Brain pericyte (primary cell): ENCODE measurements at regions not wholly inside any gene's neighbourhood (a gene's known extent, or its start where the extent isn't known, plus 50 kb on each side); places are given as distances from the start of the nearest gene placed in this dataset.
A peak's percentile ranks its signal among the peaks of the same experiment; 100 is the strongest.

ENCODE experiments used
- DNase-seq: peaks from one replicate; pipeline ENCODE4 v3.0.0-alpha.2; 2012; ENCODE audit warnings: low read depth, low spot score

DNA sequence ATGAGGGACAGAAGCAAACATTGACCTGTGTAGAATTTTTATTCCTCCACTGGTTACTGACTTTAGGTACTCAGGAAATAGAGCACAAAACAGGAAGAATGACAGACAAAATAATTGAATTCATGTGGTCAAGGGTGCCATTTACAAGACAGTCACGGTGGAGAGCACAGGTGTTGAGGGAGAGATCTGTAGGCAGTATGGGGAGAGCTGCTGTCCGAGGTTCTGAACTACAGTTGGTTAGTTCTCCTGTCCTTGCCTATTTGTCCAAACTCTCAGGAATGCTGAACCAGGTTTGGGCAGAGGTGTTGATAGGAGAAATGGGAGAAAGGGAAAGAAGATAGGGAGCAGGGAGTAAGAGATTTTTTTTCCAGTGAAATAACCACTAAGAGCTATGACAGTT lies 178.5 kb upstream of the ZBTB20 start:
- DNase-seq = no peak

DNA sequence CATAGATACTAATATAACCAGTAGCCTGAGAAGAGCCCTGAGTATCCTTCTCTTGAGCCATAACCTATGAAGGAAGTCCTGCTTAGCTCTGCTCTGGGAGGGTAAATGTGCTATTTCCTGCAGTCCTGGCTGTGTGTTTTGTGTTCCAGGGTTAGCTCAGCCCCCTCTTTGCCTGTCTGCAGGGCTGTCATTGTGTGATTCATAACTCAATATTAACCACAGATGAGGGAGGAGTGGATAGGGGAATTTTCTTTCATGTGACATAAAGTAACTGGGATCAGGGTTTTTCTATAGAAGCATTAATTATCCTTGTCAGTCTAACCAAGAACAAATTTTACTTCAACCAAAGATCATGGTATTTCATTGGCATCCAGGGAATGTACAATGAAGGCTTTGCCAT lies 183.3 kb upstream of the ZBTB20 start:
- DNase-seq = no peak

DNA sequence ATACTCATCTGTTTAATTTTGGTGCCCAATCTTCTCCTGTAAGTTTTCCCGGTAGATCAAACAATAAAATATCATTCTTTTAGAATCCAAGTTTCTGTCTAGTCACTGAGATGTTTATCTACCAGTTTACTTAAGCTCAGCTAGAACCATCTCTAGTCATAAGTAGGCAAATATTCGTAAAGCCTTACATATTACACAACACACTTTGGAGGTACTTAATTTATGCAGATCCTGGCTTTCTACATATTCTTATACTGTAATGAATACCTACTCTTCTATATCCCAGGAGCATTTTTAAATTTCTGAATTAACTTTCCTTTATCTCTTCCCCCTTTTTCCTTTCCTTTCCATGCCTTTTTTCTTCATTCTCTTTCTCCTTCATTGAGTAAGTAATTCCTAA lies 185.9 kb upstream of the ZBTB20 start:
- DNase-seq = no peak

DNA sequence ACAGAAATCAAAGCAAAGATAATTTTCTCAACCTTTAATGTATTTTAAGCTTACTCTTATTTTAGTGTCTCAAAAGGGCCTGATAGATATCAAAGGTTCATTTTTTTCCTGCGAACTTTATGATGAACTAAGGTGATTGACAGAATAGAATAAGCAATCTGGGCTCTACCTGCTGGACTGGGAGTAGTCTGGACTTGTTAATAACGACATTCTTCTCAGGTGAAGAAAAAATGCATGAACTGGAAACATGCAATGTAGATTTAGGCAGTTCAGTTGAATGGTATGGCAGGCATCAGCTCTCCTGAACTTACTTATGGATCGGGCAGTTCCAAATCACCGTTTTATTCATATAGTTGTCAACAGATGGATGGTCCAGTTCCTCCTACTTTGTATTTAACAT lies 189.7 kb upstream of the ZBTB20 start:
- DNase-seq = no peak

DNA sequence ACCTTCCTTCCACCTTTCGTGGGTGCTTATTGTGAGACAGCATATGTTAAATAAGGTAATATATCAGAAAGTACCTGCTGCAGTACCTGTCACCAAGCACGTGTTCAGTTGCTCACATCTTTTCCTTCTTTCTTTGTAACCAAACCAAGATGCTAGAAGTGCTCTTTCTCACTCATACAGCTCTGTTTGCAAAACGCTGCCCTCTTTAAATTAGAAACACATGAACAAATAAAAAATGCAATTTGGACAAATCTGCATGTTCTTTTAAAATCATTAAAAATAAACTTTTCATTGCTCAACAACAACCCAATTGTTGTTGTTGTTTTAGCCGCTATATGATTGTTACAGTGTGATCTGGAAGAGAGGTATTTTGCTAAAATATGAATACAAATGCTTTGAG lies 193.5 kb upstream of the ZBTB20 start:
- DNase-seq = no peak

DNA sequence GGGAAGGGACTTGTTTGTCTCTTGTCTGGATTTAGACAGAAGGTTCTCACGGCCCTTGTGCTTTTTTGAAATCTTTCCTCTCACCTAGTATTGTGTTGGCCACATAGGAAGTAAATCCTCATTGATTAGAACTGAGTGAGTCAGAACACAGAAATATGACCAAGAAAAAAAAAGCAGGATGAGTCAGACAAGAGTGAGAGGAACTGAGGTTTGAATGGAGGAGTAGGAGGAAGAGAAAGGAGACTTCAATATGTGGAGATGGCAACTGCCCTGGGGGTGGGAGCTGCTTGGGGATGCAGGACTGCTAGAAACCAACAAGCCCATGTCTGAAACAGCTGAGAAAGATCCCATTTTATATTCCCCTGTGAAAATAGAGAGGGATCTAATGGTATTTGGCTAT lies 194.1 kb upstream of the ZBTB20 start:
- no peak for DNase-seq

DNA sequence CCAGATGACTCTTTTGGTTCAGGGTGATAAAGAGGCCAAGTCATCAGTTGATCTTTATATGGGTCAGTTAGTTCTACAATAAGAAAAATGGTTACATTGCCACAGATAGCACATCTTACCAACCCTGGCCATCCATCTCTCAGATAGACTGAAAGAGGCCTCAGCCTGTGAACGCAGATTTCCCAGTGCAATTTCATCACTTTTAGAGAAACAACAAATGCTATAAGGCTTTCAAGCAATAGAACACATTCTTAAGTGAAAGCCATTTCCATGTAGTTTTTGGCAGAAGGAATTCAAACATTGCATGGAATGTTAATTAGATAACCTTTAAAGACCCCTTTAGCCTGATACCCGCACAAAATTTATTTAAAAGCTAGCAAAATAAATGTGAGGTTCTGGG lies 200.6 kb upstream of the ZBTB20 start:
- no peak for DNase-seq

DNA sequence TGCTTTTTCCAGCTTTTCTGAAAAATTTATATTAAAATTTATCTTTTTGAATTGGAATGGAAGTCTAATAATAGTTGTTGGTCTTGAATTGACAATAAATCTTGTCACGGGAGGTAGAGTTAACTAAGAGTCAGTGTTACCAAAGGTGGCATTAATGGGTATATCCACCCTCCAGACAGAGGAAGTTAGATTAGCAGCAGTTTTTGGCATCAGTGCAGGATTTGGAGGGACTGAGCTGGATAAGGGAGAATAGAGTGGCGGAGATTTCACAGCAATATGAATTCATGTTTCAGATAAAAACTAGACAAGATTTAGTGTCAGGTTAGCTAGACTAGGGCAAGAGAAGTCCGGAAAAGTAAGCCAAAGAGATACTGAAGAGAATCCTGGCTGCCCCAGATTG lies 201.3 kb upstream of the ZBTB20 start:
- no peak for DNase-seq

DNA sequence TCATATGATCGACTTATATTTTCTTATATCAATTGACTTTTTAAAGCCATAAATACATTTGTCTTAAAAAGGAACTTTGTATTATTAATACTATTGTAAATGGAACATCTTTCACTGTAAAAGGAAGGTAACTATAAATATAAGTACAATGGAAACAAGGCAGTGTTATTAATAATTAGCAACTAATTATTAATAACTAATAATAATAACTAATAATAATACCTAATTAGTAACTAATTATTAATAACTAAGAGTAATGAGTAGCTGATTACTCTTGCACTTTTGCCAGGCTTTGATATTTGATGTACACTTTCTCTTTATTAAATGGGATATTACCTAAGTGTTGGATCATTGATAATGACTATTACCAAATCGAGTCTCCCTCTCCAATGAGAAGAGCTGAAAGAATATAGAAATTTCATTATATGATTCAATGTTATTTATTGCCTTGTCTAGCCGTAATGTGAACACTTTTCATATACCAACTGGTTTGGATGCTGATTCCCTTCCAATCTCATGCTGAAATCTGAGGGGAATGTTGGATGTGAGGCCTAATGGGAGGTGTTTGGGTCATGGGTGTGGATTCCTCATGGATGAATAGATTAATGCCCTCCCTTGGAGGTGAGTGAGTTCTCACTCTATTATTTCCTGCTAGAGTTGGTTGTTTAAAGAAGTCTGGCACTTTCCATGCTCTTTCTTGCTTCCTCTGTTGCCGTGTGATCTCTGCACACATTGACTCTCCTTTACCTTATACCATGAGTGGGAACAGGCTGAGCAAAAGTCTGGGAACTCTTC lies 202.1 kb upstream of the ZBTB20 start:
- DNase-seq = no peak

DNA sequence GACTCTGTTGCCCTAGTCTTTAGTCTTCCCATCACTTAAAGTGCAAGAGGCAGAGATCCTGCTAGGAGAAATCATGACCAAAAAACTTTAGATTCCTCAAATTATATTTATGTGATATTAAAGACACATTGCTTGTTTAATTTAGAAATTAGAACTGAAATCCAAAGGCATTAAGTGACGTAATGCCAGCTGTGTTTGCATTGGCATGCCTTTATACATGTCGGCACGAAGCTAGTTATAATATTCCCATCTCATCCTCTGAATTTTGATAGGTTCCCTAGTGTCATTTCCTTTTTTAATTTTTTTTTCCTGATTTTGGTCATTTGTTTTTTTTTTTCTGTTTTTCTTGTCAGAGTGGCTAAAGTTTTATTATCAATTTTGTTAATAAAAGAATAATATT lies 203.5 kb upstream of the ZBTB20 start:
- DNase-seq = peak; percentile 57

DNA sequence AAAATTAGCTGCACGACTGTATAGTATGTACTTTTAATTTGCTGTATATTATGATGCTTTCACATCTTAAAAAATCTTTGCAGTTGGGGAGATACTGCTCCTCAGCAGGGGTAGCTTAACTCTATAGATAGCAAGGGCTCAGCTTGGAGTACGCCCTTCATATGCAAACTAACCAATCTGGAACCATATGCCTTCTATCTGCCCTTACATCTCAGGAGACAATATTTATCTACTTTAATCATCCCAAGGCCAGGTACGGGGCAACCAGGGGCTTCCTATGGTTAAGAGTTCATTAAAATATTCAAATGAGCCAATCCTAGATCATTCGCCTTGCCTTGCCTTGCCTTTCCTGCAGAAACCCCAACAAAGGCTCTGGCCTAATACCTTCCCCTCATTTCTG lies 204.1 kb upstream of the ZBTB20 start:
- no peak for DNase-seq

DNA sequence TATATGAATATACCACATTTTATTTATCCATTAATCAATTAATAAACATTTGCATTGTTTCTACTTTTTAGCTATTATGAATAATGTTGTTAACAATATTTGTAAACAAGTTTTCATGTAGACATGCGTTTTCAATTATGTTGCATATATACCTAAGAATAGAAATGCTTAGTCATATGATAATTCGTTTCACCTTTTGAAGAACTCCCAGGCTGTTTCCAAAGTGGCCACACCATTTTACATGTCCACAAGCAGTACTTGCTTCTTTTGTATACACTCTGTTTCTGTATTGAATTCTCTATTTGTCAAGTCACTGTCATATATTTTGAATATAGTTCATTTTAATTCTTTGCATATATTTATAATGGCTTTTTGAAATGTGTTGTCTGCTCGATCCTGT lies 206.9 kb upstream of the ZBTB20 start:
- DNase-seq = no peak

DNA sequence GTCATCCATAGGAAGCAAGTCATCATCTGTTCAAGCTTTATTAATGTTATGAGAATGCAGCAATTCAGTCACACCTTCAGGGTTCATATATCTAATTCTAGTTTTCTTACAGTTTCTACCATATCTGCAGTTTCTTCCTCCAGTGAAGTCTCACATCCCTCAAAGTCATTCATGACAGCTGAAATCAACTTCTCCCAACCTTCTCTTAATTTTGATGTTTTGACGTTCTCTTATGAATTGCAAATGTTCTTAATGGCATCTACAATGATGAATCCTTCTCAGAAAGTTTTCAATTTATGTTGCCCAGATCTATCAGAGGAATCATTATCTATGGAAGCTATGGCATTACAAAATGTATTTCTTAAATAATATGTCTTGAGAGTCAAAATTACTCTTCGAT lies 210.4 kb upstream of the ZBTB20 start:
- DNase-seq = no peak

DNA sequence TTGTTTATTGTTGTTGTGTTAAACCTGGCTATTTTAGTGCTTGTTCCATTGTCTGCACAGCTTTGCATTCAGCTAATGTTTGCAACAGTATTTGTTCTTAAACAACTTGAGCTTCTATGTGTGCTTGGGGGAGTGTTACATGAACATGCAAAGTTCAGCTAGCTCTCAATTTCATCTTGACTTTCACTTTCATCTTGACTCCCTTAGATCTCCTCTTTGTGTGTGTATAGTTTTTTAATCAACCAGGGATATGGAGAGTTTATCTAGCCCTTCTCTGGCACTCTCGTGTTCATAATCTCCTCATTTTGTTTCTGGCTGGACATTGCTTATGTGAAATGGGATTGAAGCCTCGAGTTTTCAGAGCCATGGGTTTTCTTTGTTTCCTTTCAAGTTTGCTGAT lies 212.4 kb upstream of the ZBTB20 start:
- no peak for DNase-seq

DNA sequence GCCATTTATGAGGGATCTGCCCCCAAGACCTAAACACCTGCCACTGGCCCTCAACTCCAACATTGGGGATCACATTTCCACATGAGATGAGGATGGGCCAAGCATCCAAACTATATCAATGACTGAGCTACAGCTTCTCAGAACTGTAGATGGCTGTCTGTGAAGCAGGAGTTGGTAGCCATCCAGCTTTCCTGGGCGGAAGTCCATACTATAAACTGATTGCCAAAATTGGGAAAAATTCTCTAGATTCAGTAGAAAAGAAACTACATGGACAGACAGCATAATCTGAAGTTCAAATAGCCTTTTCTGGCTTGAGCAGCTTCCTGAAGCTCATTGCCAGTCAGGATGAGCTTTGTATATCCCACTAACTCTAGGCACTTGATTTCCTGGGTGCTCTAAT lies 214.7 kb upstream of the ZBTB20 start:
- no peak for DNase-seq

DNA sequence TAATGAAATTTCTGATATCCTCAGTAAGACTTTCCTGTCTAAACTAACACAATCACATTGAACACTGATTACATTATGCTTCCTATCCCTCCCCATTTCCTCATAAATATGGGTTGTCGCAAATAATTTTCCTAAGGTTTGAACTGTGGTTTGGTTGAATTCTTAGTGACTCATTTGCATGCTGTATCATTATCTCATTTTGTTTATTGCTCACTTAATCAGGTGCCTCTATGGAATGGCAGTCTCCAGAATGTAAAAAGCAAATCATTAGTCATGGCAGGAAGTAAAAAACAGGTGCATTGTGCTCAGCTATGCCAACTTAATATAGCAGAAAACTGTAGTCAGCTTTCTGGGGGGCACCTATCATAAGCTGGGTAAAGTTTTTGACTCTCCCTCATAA lies 216.0 kb upstream of the ZBTB20 start:
- no peak for DNase-seq

DNA sequence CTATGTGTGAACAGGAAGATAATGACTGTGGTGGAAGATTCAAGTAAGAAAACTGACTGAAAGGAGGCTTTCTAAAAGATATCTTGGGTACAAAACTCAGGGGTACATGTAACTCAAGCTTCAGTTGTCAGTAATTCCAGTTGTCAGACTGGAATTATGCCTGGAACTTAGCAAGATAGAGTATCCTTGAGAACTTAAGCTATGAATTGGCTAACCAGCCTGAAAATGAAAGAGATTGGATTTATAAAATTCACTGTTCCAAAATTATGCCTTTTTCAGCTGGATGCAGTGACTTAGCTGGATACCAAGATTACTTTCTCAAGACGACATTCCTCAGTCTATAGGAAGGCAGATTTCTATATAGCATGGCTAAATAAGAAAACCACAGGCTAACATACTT lies 221.9 kb upstream of the ZBTB20 start:
- DNase-seq = no peak

DNA sequence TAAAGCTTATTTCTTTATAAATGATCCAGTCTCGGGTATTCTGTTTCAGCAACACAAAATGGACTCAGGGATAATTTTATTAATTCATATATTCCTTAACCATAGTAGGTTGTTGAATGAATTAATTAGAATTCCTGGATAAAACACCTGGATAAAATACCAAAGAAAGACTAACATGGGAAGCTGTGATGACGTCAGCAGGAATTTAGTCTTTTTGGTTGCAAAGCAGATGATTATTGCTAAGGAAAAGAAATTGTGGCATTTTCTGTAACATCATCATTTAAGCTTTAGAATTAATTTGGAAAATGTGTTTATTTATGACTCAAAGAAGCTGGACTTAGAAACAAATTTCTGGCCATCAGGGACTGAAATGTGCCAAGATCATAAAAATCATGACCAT lies 228.3 kb upstream of the ZBTB20 start:
- DNase-seq = no peak

DNA sequence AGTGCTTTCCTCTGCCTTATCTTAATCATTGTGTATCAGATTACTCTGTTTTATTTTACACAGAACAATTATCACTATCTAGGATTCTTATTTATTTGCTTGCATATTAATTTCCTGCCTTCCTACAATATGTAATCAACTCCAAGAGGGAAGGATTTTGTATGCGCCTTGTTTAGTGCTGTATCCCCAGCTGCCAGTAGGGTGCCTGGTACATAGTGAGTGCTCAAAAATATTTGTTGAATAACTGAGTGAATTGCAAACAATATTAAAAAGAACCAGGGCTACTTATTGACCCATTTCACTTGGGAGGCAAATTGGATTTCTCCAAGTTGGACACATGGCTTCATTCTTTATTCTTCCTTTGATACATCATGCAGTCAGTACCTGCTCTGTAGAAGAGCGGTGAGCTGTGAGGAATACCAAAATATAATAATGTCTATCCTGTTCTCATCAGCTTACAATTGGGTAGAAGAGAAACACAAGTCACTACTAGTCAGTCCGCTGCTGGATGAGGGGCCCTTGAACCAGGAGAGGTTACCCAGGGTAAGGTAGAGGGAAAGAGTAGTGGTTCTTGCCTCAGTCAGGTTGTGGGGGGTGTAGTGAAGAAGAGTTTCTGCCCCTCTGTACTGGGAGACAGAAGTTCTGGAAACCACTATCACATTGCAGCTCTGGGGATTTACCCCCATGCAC lies 233.9 kb upstream of the ZBTB20 start:
- no peak for DNase-seq

DNA sequence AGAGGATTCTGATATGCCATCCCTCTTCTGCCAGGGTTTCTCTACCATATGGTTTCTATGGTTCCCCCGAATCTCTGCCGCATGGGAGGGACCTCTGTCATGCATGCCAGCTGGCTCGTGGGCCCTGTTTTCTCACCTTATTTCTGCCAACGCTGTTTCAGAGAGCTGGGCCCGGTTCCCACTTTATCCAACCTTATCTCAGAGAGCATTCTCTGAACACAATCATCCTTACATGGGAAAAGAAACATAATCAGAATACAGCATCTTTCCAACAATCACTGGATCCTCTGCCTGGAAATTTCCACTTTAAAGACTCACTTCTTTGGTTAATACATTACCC lies 234.5 kb upstream of the ZBTB20 start:
- no peak for DNase-seq

DNA sequence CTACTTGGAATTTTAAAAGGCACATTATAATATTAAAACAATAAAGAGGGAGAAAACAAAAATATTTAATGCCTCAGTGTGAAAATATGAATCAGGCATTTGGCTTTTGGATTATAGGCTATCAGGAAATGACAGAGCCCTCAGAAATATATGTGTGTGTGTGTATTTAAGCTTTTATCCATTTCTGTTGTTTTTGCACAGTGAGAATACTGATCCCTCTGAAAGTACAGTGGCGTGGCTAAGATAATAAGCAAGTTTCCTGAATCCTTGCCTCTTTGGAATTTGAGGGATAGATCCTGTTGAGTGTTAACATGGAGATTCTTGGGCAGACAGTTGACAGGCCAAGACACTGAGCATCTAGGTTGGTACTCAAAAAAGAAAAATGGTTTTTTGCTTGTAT lies 234.8 kb upstream of the ZBTB20 start:
- DNase-seq = no peak

DNA sequence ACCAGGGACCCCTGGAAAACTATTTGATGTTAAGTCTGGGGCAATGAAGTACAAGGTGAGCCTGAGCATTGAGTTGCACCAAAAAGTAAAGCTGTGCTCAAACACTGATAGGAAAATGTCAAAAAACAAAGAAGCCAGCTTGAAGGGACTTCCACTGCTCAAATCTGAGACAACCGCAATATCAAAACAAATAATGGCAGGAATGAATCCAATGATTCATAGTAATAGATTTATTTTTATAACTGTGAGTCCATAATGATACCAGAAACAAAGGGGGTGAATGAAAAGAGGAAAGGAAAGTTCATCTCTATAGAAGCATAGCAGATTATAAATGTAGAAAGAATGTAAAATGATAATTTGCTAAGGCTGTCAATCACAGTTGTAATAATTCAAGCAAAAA lies 237.3 kb upstream of the ZBTB20 start:
- DNase-seq = no peak
